ENCODE measurements at regions not wholly inside any gene's neighbourhood (a gene's known extent, or its start where the extent isn't known, plus 50 kb on each side); places are given as distances from the start of the nearest gene placed in this dataset.

- TF ChIP-seq ZFX (IDR thresholded peaks at IDR 0.05; ENCODE audit: borderline replicate concordance) (no peak), CTCF (IDR thresholded peaks at IDR 0.05) (no peak)
Observed at GRCh38 chr2:16304876-16305590, 360.6 kb downstream of the CYRIA start.

DNA sequence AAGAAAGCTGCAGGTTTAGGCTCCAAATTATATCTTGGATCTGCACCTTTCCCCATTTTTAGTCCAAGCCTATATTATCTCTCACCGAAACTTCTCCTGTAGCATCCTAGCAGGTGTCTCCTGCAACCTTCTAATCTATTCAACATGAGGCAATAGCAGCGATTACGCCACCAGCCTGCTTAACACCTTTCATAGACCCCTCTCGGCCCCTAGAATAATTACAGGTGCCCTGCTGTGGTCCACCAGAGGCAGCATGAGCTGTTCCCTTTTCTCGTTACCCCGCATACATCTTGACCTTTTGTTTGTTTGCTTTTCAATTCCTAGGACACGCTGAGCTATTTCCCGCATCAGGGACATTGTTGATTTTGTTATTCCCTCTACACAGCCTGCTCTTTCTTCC lies 361.9 kb downstream of the CYRIA start:
- no peak for TF ChIP-seq ZFX (IDR thresholded peaks at IDR 0.05; ENCODE audit: borderline replicate concordance)
- TF ChIP-seq CTCF (IDR thresholded peaks at IDR 0.05), result no peak
- H3K27ac ChIP-seq, result no peak overlapping the region

More at GRCh38 chr2:16304876-16305590, 360.6 kb downstream of the CYRIA start:
- no peak overlapping the region for H3K27ac ChIP-seq

- H3K27ac ChIP-seq, result no peak overlapping the region
- TF ChIP-seq CTCF (IDR thresholded peaks at IDR 0.05), result no peak
- TF ChIP-seq ZFX (IDR thresholded peaks at IDR 0.05; ENCODE audit: borderline replicate concordance), result no peak
Observed at GRCh38 chr2:16303273-16303577, 362.4 kb downstream of the CYRIA start.

GRCh38 chr2:16302431-16303272 lies 362.3 kb downstream of the MYCN start:
- no peak overlapping the region for H3K27ac ChIP-seq
- no peak for TF ChIP-seq ZFX (IDR thresholded peaks at IDR 0.05; ENCODE audit: borderline replicate concordance)
- no peak for TF ChIP-seq CTCF (IDR thresholded peaks at IDR 0.05)

GRCh38 chr2:16301961-16302360 lies 361.6 kb downstream of the MYCN start:
- TF ChIP-seq ZFX (IDR thresholded peaks at IDR 0.05; ENCODE audit: borderline replicate concordance) (no peak), CTCF (IDR thresholded peaks at IDR 0.05) (no peak)
- no peak overlapping the region for H3K27ac ChIP-seq

DNA sequence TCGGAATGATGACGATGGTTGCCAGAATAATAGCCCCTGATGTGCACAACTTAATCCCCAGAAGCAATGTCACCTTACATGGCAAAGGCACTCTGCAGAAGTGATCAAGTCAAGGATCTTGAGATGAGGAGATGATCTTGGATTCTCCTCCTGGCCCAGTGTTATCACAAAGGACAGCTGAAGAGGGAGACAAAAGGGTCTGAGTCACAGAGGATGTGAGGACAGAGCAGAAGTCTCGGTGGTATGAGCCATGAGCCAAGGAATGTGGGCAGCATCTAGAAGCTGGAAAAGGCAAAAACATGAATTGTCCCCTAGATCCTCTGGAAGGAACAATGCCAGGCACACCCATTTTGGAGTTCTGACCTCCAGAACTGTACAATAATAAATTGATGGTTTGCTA lies 358.5 kb downstream of the MYCN start:
- TF ChIP-seq ZFX (IDR thresholded peaks at IDR 0.05; ENCODE audit: borderline replicate concordance) (no peak), CTCF (IDR thresholded peaks at IDR 0.05) (no peak)
- H3K27ac ChIP-seq, result no peak overlapping the region

All from 22Rv1 (cell line).